ENCODE measurements at regions not wholly inside any gene's neighbourhood (a gene's known extent, or its start where the extent isn't known, plus 50 kb on each side); places are given as distances from the start of the nearest gene placed in this dataset.

- no peak for TF ChIP-seq CTCF (IDR thresholded peaks at IDR 0.05; ENCODE audit: extremely low read depth in 1 of 2, insufficient read depth in 1 of 2, low read depth in 1 of 2, low read length in 2 of 2)
- TF ChIP-seq MAX (IDR thresholded peaks at IDR 0.05; ENCODE audit: insufficient read depth, insufficient read length): no peak
These were observed 600.5 kb downstream of the KCNT2 start for GRCh38 chr1:196007763-196008162.
